ENCODE measurements at regions not wholly inside any gene's neighbourhood (a gene's known extent, or its start where the extent isn't known, plus 50 kb on each side); places are given as distances from the start of the nearest gene placed in this dataset.
A peak's percentile ranks its signal among the peaks of the same experiment; 100 is the strongest.

DNA sequence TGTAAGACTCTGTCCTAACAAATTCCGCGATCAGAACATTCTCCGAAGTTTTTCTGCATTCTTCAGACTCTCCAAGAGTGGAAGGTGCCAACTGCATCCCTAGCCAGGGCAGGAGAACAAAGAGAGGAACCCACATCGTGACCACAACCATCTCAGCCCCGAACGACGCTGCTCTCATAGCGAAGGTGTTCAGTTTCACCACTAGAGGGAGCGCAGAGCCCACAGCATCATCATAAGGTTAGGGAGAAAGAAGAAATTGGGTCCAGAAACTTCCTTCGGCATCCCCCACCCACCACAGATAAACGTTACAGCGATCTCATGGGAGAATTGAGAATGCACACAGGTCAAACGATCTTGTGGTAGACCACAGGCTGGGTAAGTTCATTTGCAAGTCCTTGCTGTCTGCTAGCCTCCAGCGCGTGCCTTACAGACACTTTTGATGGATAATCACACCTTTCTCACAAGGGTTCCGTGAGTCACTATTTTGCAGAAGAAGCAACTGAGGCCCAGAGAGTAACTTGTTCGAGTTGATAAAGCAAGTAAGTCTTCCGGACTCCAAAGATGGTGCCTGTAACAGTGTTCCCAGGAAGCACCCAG, 53.7 kb upstream of the ARL4C start:
- peak; percentile 29 for DNase-seq

DNA sequence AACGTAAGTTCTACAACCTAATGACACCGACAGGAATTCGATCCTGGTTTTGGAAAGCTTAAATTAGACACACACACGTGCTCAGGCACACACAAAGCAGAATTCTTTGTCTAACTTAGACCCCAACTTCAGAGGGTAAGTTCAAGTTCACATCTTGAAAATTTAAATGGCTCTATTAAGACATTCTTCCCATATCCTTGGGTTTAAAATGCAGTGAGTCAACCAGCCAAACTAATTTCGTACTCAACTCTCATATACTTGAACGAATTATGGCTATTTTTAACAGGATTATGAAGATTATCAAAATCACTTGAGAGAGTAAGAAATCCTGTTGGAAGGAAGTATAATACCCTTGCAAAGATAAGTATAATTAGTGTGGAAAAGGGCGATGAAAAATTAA, 53.2 kb upstream of the ARL4C start:
- no peak for DNase-seq

DNA sequence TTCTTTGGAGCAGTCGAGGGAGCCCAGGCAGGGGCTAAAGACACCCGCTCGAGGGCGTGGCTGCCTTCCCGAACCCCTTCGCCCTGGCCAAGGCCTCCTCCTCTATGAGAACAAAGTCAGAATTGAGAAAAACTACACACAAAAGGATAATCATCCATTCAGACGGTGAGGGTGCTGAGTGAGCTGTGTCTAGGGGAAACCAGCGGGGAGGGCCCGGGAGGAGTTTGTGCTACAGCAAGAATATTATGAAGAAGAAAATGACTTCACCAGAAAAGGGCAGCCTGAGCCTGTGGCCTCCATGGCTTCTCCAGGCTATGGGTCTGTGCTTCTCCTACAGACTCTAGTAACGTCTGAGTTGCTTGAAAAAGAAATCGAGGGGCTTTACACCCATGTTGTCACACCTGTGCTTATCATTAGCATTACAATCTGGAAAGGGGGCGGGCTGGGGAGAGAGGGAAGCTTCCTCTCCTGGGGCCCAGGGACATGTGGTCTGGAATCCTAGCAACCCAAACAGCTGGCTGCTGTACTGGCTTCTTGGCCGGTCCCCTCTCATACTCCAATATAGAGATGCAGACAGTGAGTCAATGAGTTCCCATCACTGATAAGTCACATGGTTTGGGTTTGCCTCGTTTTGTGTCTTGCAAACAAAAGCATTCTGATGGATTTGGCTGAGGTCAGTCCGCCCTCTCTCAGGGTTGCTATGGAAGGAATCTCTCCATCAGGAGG, 52.0 kb upstream of the ARL4C start:
- DNase-seq: no peak

DNA sequence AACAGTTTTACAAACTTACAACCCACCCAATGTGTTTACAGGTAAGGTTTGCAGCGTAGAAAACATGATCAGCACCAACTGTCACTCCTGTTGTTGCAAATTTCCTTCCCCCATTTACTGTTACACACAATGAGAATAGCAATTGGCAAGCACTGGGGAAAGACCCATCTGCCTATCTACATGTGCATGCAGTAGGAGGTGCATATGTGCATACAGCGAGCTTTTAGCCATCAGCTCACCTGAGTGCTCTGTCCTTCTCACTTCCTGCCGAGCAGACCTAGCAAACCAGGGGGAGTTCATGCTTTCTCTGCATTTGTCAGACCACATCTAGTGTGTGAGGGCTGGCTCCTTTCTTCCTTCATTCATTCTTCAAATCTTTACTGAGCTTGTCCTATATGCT, 49.9 kb upstream of the ARL4C start:
- no peak for DNase-seq
